GM23338 (cell line): ENCODE measurements at regions not wholly inside any gene's neighbourhood (a gene's known extent, or its start where the extent isn't known, plus 50 kb on each side); places are given as distances from the start of the nearest gene placed in this dataset.

Source experiments
- ATAC-seq: fragments of 200-7000 bp; cut with Tn5 transposase; 3 replicates; pipeline ENCODE4 v1.9.1; 2020
- DNase-seq: peaks from one replicate; pipeline ENCODE4 v3.0.0-alpha.2; 2015; ENCODE audit warnings: low spot score
- H2AFZ ChIP-seq: fragments of 200-600 bp; sonication (generic); 2 replicates; pipeline ENCODE4 v1.8.0; 2016; ENCODE audit warnings: antibody characterized with exemption, mild to moderate bottlenecking, moderate library complexity
- H3F3A ChIP-seq: fragments of 200-600 bp; sonication (generic); replicated peaks from 2 replicates; pipeline ENCODE4 v1.8.0; 2017; ENCODE audit warnings: antibody characterized with exemption, mixed run types, low read depth
- H3K27ac ChIP-seq: fragments of 200-600 bp; sonication (generic); 2 replicates; pipeline ENCODE4 v1.6.1; 2016; ENCODE audit warnings: low read depth
- H3K27me3 ChIP-seq: fragments of 200-600 bp; sonication (generic); 2 replicates; pipeline ENCODE4 v1.8.0; 2016; ENCODE audit warnings: mild to moderate bottlenecking, mixed run types, moderate library complexity; ENCODE audit not compliant: insufficient read depth
- H3K36me3 ChIP-seq: fragments of 200-600 bp; sonication (generic); 2 replicates; pipeline ENCODE4 v1.8.0; 2016; ENCODE audit warnings: mild to moderate bottlenecking; ENCODE audit not compliant: insufficient read depth
- H3K4me1 ChIP-seq: fragments of 200-600 bp; sonication (generic); 2 replicates; pipeline ENCODE4 v1.8.0; 2016; ENCODE audit warnings: mild to moderate bottlenecking, moderate library complexity; ENCODE audit not compliant: insufficient read depth
- H3K4me2 ChIP-seq: fragments of 200-600 bp; sonication (generic); 2 replicates; pipeline ENCODE4 v1.7.1; 2017; ENCODE audit warnings: mixed run types
- H3K4me3 ChIP-seq: fragments of 200-600 bp; sonication (generic); 2 replicates; pipeline ENCODE4 v1.6.1; 2016; ENCODE audit warnings: mixed run types
- H3K79me2 ChIP-seq: fragments of 200-600 bp; sonication (generic); replicated peaks from 2 replicates; pipeline ENCODE4 v1.8.0; 2017; ENCODE audit warnings: mild to moderate bottlenecking; ENCODE audit not compliant: insufficient read depth
- H3K9me2 ChIP-seq: fragments of 200-600 bp; sonication (generic); 2 replicates; pipeline ENCODE4 v1.8.0; 2017; ENCODE audit not compliant: insufficient read depth
- H4K20me1 ChIP-seq: fragments of 200-600 bp; sonication (generic); replicated peaks from 2 replicates; pipeline ENCODE4 v1.8.0; 2017; ENCODE audit warnings: mild to moderate bottlenecking; ENCODE audit not compliant: insufficient read depth
- H3K27ac Mint-ChIP-seq: 2 replicates; pipeline ENCODE4 v1.8.0; 2020; ENCODE audit warnings: inconsistent platforms, mild to moderate bottlenecking, moderate library complexity, mixed read lengths
- H3K27me3 Mint-ChIP-seq: 3 replicates; pipeline ENCODE4 v1.8.0; 2022; ENCODE audit warnings: low read depth, mild to moderate bottlenecking, moderate library complexity, mixed read lengths, inconsistent platforms; ENCODE audit not compliant: insufficient read depth, poor library complexity
- H3K36me3 Mint-ChIP-seq: 3 replicates; pipeline ENCODE4 v1.8.0; 2021; ENCODE audit warnings: low read depth, mild to moderate bottlenecking, inconsistent platforms, moderate library complexity, mixed read lengths
- H3K4me1 Mint-ChIP-seq: 3 replicates; pipeline ENCODE4 v1.8.0; 2020; ENCODE audit warnings: mild to moderate bottlenecking, inconsistent platforms, mixed read lengths
- H3K4me3 Mint-ChIP-seq: 3 replicates; pipeline ENCODE4 v1.8.0; 2021; ENCODE audit warnings: moderate library complexity, mild to moderate bottlenecking, inconsistent platforms, mixed read lengths
- H3K9me3 Mint-ChIP-seq: 3 replicates; pipeline ENCODE4 v1.8.0; 2020; ENCODE audit warnings: moderate library complexity, mild to moderate bottlenecking, inconsistent platforms, mixed read lengths
- EZH2 ChIP-seq: fragments of 200-600 bp; sonication (generic); IDR thresholded peaks from one replicate; pipeline ENCODE4 v1.8.0; 2017; ENCODE audit warnings: antibody characterized with exemption, mild to moderate bottlenecking, low read depth; ENCODE audit not compliant: unreplicated experiment
- EZH2phosphoT487 ChIP-seq: fragments of 200-600 bp; sonication (generic); IDR thresholded peaks from one replicate; pipeline ENCODE4 v1.8.1; 2018; ENCODE audit warnings: antibody characterized with exemption; ENCODE audit not compliant: unreplicated experiment
- JUNB ChIP-seq: IDR thresholded peaks from one replicate; pipeline ENCODE4 v1.6.1; 2016; ENCODE audit warnings: antibody characterized with exemption; ENCODE audit not compliant: unreplicated experiment
- NANOG ChIP-seq: IDR thresholded peaks from 2 replicates; pipeline ENCODE4 v1.6.1; 2016; ENCODE audit warnings: antibody characterized with exemption, borderline replicate concordance
- REST ChIP-seq: IDR thresholded peaks from one replicate; pipeline ENCODE4 v1.6.1; 2018; ENCODE audit warnings: antibody characterized with exemption; ENCODE audit not compliant: unreplicated experiment
- ZNF114 ChIP-seq: fragments of 250-450 bp; sonication (Bioruptor Pico); IDR thresholded peaks from 2 replicates; pipeline ENCODE4 v1.5.0; 2020; ENCODE audit warnings: mild to moderate bottlenecking, moderate library complexity
- ZNF462 ChIP-seq: fragments of 250-450 bp; sonication (Bioruptor Pico); IDR thresholded peaks from 2 replicates; pipeline ENCODE4 v1.5.0; 2020; ENCODE audit warnings: mild to moderate bottlenecking, moderate library complexity

GRCh38 chr20:12833861-12834260 lies 174.9 kb upstream of the SPTLC3 start:
- Mint-ChIP-seq H3K36me3 (no peaks in the 10 kb centered on the region), H3K27me3 (no peaks in the 10 kb centered on the region)
- H3K36me3 ChIP-seq: no peaks in the 10 kb centered on the region

GRCh38 chr20:12835999-12836398 lies 172.8 kb upstream of the SPTLC3 start:
- no peak overlapping the region for H3K4me2 ChIP-seq
- ATAC-seq (no peak), DNase-seq (no peak)
- H3K27me3 ChIP-seq: no peaks in the 10 kb centered on the region
- Mint-ChIP-seq H3K9me3 (no peaks in the 10 kb centered on the region; the same call in 2 of the 3 replicates), H3K27me3 (no peaks in the 10 kb centered on the region), H3K27ac (no peak overlapping the region), H3K4me1 (peaks cover 22% of the 10 kb centered on the region; the same call in 2 of the 3 replicates), H3K36me3 (no peaks in the 10 kb centered on the region), H3K4me3 (no peak overlapping the region)
- H2AFZ ChIP-seq: no peak overlapping the region
- peaks cover 22% of the 10 kb centered on the region for H3K4me1 ChIP-seq
- H3K27ac ChIP-seq: no peak overlapping the region
- H3F3A ChIP-seq: no peaks in the 10 kb centered on the region
- H3K9me2 ChIP-seq: no peaks in the 10 kb centered on the region
- H4K20me1 ChIP-seq: no peaks in the 10 kb centered on the region
- no peak for TF ChIP-seq ZNF114 (CRISPR knock-in tag)
- TF ChIP-seq NANOG: no peak
- H3K79me2 ChIP-seq: no peaks in the 10 kb centered on the region
- no peak overlapping the region for H3K4me3 ChIP-seq
- no peaks in the 10 kb centered on the region for H3K36me3 ChIP-seq

More at GRCh38 chr20:12833861-12834260, 174.9 kb upstream of the SPTLC3 start:
- Histone ChIP-seq H3K79me2 (no peaks in the 10 kb centered on the region), H3F3A (no peaks in the 10 kb centered on the region), H3K4me2 (no peak overlapping the region), H2AFZ (no peak overlapping the region), H3K27ac (no peak overlapping the region), H3K27me3 (no peaks in the 10 kb centered on the region), H3K9me2 (no peaks in the 10 kb centered on the region), H4K20me1 (no peaks in the 10 kb centered on the region), H3K4me1 (peaks cover 22% of the 10 kb centered on the region), H3K4me3 (no peak overlapping the region)
- no peak for DNase-seq
- Mint-ChIP-seq H3K4me3 (no peak overlapping the region), H3K4me1 (peaks cover 22% of the 10 kb centered on the region; the same call in 2 of the 3 replicates), H3K9me3 (no peaks in the 10 kb centered on the region; the same call in 2 of the 3 replicates), H3K27ac (no peak overlapping the region)
- no peak for ATAC-seq
- TF ChIP-seq NANOG (no peak), EZH2 (no peak), EZH2phosphoT487 (no peak)

- Mint-ChIP-seq H3K27ac (no peak overlapping the region), H3K4me1 (peaks cover 22% of the 10 kb centered on the region; the same call in 2 of the 3 replicates), H3K9me3 (no peaks in the 10 kb centered on the region), H3K36me3 (no peaks in the 10 kb centered on the region), H3K4me3 (no peak overlapping the region), H3K27me3 (no peaks in the 10 kb centered on the region)
- Histone ChIP-seq H3K79me2 (no peaks in the 10 kb centered on the region), H4K20me1 (no peaks in the 10 kb centered on the region), H2AFZ (peak overlapping the region; percentile 57; the same call in 1 of the 2 replicates), H3F3A (no peaks in the 10 kb centered on the region), H3K4me1 (peaks cover 22% of the 10 kb centered on the region), H3K4me3 (no peak overlapping the region), H3K27me3 (no peaks in the 10 kb centered on the region), H3K9me2 (no peaks in the 10 kb centered on the region), H3K27ac (no peak overlapping the region), H3K36me3 (no peaks in the 10 kb centered on the region), H3K4me2 (peak overlapping the region; percentile 53; the same call in 1 of the 2 replicates)
- ATAC-seq (no peak; the same call in 2 of the 3 replicates), DNase-seq (no peak)
- no peak for TF ChIP-seq REST
- no peak for TF ChIP-seq ZNF462 (CRISPR knock-in tag)
- no peak for TF ChIP-seq JUNB
Observed at GRCh38 chr20:12837646-12838045, 171.1 kb upstream of the SPTLC3 start.
